ENCODE measurements at regions not wholly inside any gene's neighbourhood (a gene's known extent, or its start where the extent isn't known, plus 50 kb on each side); places are given as distances from the start of the nearest gene placed in this dataset.

- H3K4me1 ChIP-seq (ENCODE audit: low read depth): peaks cover 10% of the 10 kb centered on the region
- ATAC-seq (no peak), DNase-seq (no peak)
- no peaks in the 10 kb centered on the region for H3K36me3 ChIP-seq (ENCODE audit: low read depth)
- H3K4me3 ChIP-seq: no peak overlapping the region
- no peaks in the 10 kb centered on the region for H3K9me3 ChIP-seq
- intact Hi-C loops (cut with DNase I, micrococcal nuclease): no loop called here
- TF ChIP-seq, protein P1, sequence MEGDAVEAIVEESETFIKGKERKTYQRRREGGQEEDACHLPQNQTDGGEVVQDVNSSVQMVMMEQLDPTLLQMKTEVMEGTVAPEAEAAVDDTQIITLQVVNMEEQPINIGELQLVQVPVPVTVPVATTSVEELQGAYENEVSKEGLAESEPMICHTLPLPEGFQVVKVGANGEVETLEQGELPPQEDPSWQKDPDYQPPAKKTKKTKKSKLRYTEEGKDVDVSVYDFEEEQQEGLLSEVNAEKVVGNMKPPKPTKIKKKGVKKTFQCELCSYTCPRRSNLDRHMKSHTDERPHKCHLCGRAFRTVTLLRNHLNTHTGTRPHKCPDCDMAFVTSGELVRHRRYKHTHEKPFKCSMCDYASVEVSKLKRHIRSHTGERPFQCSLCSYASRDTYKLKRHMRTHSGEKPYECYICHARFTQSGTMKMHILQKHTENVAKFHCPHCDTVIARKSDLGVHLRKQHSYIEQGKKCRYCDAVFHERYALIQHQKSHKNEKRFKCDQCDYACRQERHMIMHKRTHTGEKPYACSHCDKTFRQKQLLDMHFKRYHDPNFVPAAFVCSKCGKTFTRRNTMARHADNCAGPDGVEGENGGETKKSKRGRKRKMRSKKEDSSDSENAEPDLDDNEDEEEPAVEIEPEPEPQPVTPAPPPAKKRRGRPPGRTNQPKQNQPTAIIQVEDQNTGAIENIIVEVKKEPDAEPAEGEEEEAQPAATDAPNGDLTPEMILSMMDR (IDR thresholded peaks at IDR 0.05): no peak
Measured at GRCh38 chr13:111414341-111414740, 93.9 kb downstream of the TEX29 start.

- ATAC-seq (no peak), DNase-seq (no peak)
Measured at GRCh38 chr13:111415246-111415645, 94.8 kb downstream of the TEX29 start.

GRCh38 chr13:111415765-111416164 is 95.3 kb downstream of the TEX29 start:
- no peak for ATAC-seq
- DNase-seq: no peak
- H3K4me3 ChIP-seq: no peak overlapping the region
- no peaks in the 10 kb centered on the region for H3K36me3 ChIP-seq (ENCODE audit: low read depth)
- H3K9me3 ChIP-seq: no peaks in the 10 kb centered on the region
- H3K4me1 ChIP-seq (ENCODE audit: low read depth): peaks cover 5% of the 10 kb centered on the region
- TF ChIP-seq, protein P1 (IDR thresholded peaks at IDR 0.05): no peak
- intact Hi-C loops (cut with DNase I, micrococcal nuclease): no loop called here

More at GRCh38 chr13:111415246-111415645, 94.8 kb downstream of the TEX29 start:
- no peaks in the 10 kb centered on the region for H3K9me3 ChIP-seq
- TF ChIP-seq, protein P1 (IDR thresholded peaks at IDR 0.05): no peak
- no peak overlapping the region for H3K4me3 ChIP-seq
- H3K4me1 ChIP-seq (ENCODE audit: low read depth): peaks cover 10% of the 10 kb centered on the region
- intact Hi-C loops (cut with DNase I, micrococcal nuclease): no loop called here
- no peaks in the 10 kb centered on the region for H3K36me3 ChIP-seq (ENCODE audit: low read depth)

- no peaks in the 10 kb centered on the region for H3K9me3 ChIP-seq
- intact Hi-C loops (cut with DNase I, micrococcal nuclease): no loop called here
- H3K4me3 ChIP-seq: no peak overlapping the region
- TF ChIP-seq, protein P1 (IDR thresholded peaks at IDR 0.05): no peak
- no peaks in the 10 kb centered on the region for H3K4me1 ChIP-seq (ENCODE audit: low read depth)
- no peak for DNase-seq
- no peaks in the 10 kb centered on the region for H3K36me3 ChIP-seq (ENCODE audit: low read depth)
- no peak for ATAC-seq
Measured at GRCh38 chr13:111418101-111418500, 97.7 kb downstream of the TEX29 start.

DNA sequence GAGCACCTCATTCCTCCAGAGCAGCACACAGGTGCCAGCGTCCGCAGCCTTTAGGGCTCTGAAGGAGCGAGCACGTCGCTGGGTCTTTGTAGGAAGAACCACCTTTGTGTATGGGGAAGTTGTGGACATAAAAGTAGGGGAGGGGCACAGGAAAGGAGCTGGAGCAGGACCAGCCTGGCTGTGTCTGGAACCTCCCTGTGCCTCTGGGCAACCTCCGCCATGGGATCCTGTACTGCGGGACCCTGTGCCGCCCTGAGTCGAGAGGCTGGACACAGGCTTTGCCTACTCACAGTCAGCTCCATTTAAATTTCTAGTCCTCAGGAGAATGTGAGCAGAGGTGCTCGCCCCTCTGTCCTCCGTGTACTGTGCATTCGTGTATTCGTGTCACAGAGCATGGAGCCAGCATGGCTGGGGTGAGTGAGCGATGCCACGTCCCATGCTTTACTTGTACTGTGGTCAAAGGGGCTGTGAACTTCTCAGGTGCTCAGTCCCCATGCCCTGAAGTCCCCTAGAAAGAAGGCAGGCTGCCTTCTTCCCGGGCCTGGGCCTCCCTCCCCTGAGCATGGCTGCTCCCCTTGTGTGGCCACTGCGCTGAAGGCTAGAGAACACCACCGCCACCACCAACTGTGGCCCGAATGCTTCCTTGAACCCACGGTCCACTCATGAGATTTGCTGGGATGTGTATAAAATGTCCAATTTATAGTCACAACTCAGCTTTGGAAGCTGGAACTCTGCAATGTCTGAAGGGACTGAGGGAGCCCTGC is 99.9 kb downstream of the TEX29 start:
- ATAC-seq: no peak
- Histone ChIP-seq H3K4me3 (no peak overlapping the region), H3K4me1 (ENCODE audit: low read depth) (no peaks in the 10 kb centered on the region), H3K36me3 (ENCODE audit: low read depth) (no peaks in the 10 kb centered on the region), H3K9me3 (no peaks in the 10 kb centered on the region)
- TF ChIP-seq, protein P1 (IDR thresholded peaks at IDR 0.05): no peak
- no peak for DNase-seq
- intact Hi-C loops (cut with DNase I, micrococcal nuclease): no loop called here

All from mucosa of descending colon (tissue), 3 donors.